CD4-positive, alpha-beta T cell (primary cell): ENCODE measurements at regions not wholly inside any gene's neighbourhood (a gene's known extent, or its start where the extent isn't known, plus 50 kb on each side); places are given as distances from the start of the nearest gene placed in this dataset.
"Not testable (repeated sequence)": the region's sequence is repeated elsewhere in the genome, so short reads cannot be mapped to it uniquely, and the experiment has no call there.

Source experiments
- ATAC-seq: fragments of 200-7000 bp; cut with Tn5 transposase; one replicate; pipeline ENCODE4 v1.10.0; 2022; ENCODE audit warnings: mild to moderate bottlenecking; ENCODE audit not compliant: poor library complexity
- CTCF ChIA-PET: fragments of 350-600 bp; sonication (Branson Sonifier 250); formaldehyde crosslinking; loops from one replicate; lab custom pipeline; 2021; ENCODE audit warnings: antibody characterized with exemption, inconsistent platforms; lab: Charles Lee
- POLR2A ChIA-PET: fragments of 350-600 bp; sonication (Branson Sonifier 250); formaldehyde crosslinking; loops from one replicate; lab custom pipeline; 2021; ENCODE audit warnings: antibody characterized with exemption, inconsistent platforms; lab: Charles Lee
- DNase-seq, 14 experiments: peaks; one replicate each; pipeline ENCODE4 v3.0.0-alpha.2; 2013 to 2020; ENCODE audit warnings: mixed read lengths in 2 of 14
- H3K27ac ChIP-seq, 2 donors: one replicate each; pipeline versions ENCODE4 v1.5.1 to v1.7.0; 2013; ENCODE audit warnings: low read length in 2 of 2, low read depth in 1 of 2, mild to moderate bottlenecking in 1 of 2
- H3K27me3 ChIP-seq, 2 experiments: 1 replicate in 1 of 2; 2 replicates in 1 of 2; pipeline versions ENCODE4 v1.6.1 to v1.7.0; 2013; ENCODE audit warnings: low read length in 2 of 2, control low read depth in 1 of 2, mild to moderate bottlenecking in 1 of 2, moderate library complexity in 1 of 2; ENCODE audit not compliant: insufficient read depth in 2 of 2, control insufficient read depth in 1 of 2
- H3K36me3 ChIP-seq: one replicate; pipeline ENCODE4 v1.6.1; 2013; ENCODE audit warnings: low read length, control low read depth; ENCODE audit not compliant: insufficient read depth
- H3K4me1 ChIP-seq: one replicate; pipeline ENCODE4 v1.6.1; 2013; ENCODE audit warnings: low read length, control low read depth; ENCODE audit not compliant: insufficient read depth
- H3K4me3 ChIP-seq: one replicate; pipeline ENCODE4 v1.5.1; 2013; ENCODE audit warnings: mild to moderate bottlenecking, low read length, moderate library complexity
- H3K9me3 ChIP-seq, 2 experiments: 1 replicate in 1 of 2; 2 replicates in 1 of 2; pipeline versions ENCODE4 v1.6.1 to v1.7.0; 2013; ENCODE audit warnings: low read length in 2 of 2, mild to moderate bottlenecking in 2 of 2, control low read depth in 1 of 2, moderate library complexity in 1 of 2; ENCODE audit not compliant: control insufficient read depth in 1 of 2, insufficient read depth in 1 of 2
- H3K27ac Mint-ChIP-seq: one replicate; pipeline ENCODE4 v1.8.0; 2020; ENCODE audit warnings: mixed read lengths
- H3K27me3 Mint-ChIP-seq: one replicate; pipeline ENCODE4 v1.8.0; 2021; ENCODE audit warnings: mixed read lengths
- H3K36me3 Mint-ChIP-seq: one replicate; pipeline ENCODE4 v1.8.0; 2021; ENCODE audit warnings: low read depth, mixed read lengths
- H3K4me1 Mint-ChIP-seq: one replicate; pipeline ENCODE4 v1.8.0; 2021; ENCODE audit warnings: low read depth, mixed read lengths
- H3K4me3 Mint-ChIP-seq: one replicate; pipeline ENCODE4 v1.8.0; 2020; ENCODE audit warnings: mild to moderate bottlenecking, mixed read lengths
- H3K9me3 Mint-ChIP-seq: one replicate; pipeline ENCODE4 v1.8.0; 2020; ENCODE audit warnings: mixed read lengths
- intact Hi-C, 2 experiments: fragments of 100-400 bp; cut with DNase I in 1 of 2; cut with micrococcal nuclease in 1 of 2; formaldehyde crosslinking; loops; one replicate each; pipeline versions ENCODE4 v1.15.1 to v1.9.0; 2023 to 2025; cut with DNase I, micrococcal nuclease
- TF ChIP-seq, protein P1 (sequence below): fragments of 200-600 bp; IDR thresholded peaks from one replicate; pipeline ENCODE4 v1.8.0; 2022; ENCODE audit warnings: antibody characterized with exemption, mild to moderate bottlenecking

DNA sequence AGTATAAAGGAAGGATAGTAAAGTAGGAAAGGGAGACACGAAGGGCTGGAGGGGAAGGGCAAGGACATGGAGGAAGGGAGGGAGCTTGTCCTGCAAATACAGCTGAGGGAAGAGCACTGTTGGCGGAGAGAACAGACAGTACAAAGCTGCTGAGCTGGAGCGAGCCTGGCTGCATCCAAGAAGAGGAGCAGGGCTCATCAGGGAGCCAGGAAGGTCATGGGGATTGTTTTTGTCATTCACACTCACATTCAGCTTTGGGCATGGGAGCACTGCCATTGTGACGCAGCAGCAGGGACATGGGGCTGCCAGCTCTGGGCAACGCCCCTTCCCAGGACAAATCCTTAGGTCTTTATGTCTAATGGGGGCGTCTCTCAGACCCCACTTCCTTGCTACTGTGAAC is 125.1 kb downstream of the COPS8 start:
- ChIA-PET POLR2A (no interaction called here), CTCF (no interaction called here)
- no peak overlapping the region for H3K27ac Mint-ChIP-seq
- DNase-seq (no peak), ATAC-seq (no peak)
- Histone ChIP-seq H3K27ac (no peak overlapping the region), H3K27me3 (peaks cover 0 to 8% of the 10 kb centered on the region in 2 experiments), H3K4me3 (no peak overlapping the region), H3K36me3 (no peaks in the 10 kb centered on the region), H3K9me3 (peaks cover 0 to 8% of the 10 kb centered on the region in 2 experiments), H3K4me1 (no peaks in the 10 kb centered on the region)
- no peaks in the 10 kb centered on the region for H3K4me1 Mint-ChIP-seq
- H3K27me3 Mint-ChIP-seq: peaks cover 27% of the 10 kb centered on the region
- H3K36me3 Mint-ChIP-seq: no peaks in the 10 kb centered on the region
- TF ChIP-seq, protein P1, sequence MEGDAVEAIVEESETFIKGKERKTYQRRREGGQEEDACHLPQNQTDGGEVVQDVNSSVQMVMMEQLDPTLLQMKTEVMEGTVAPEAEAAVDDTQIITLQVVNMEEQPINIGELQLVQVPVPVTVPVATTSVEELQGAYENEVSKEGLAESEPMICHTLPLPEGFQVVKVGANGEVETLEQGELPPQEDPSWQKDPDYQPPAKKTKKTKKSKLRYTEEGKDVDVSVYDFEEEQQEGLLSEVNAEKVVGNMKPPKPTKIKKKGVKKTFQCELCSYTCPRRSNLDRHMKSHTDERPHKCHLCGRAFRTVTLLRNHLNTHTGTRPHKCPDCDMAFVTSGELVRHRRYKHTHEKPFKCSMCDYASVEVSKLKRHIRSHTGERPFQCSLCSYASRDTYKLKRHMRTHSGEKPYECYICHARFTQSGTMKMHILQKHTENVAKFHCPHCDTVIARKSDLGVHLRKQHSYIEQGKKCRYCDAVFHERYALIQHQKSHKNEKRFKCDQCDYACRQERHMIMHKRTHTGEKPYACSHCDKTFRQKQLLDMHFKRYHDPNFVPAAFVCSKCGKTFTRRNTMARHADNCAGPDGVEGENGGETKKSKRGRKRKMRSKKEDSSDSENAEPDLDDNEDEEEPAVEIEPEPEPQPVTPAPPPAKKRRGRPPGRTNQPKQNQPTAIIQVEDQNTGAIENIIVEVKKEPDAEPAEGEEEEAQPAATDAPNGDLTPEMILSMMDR: no peak
- H3K4me3 Mint-ChIP-seq: no peak overlapping the region
- intact Hi-C loops: no loop called here
- no peaks in the 10 kb centered on the region for H3K9me3 Mint-ChIP-seq

DNA sequence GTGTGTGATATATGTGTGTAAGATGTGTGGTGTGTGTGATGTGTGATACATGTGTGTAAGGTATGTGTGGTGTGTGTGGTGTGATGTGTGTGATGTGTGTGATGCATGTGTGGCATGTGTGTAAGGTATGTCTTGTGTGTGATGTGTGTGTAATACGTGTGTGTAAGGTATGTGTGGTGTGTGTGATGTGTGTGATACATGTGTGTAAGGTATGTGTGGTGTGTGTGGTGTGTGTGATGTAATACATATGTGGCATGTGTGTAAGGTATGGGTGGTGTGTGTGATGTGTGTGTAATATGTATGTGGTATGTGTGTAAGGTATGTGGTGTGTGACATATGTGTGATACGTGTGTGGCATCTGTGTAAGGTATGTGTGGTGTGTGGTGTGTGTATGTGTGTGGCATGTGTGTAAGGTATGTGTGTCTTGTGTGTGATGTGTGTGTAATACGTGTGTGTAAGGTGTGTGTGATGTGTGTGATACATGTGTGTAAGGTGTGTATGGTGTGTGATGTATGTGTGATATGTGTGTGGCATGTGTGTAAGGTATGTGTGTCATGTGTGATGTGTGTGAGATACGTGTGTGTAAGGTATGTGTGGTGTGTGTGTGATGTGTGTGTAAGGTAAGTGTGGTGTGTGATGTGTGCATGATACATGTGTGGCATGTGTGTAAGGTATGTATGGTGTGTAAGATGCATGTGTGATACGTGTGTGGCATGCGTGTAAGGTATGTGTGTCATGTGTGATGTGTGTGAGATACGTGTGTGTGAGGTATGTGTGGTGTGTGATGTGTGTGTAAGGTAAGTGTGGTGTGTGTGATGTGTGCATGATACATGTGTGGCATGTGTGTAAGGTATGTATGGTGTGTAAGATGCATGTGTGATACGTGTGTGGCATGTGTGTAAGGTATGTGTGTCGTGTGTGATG is 126.9 kb downstream of the COPS8 start:
- ATAC-seq, H3K4me3 Mint-ChIP-seq, H3K9me3 Mint-ChIP-seq, H3K9me3 ChIP-seq, H3K27ac ChIP-seq, H3K4me1 ChIP-seq, H3K4me3 ChIP-seq, H3K36me3 Mint-ChIP-seq, H3K27ac Mint-ChIP-seq, H3K36me3 ChIP-seq, H3K27me3 ChIP-seq, DNase-seq, H3K4me1 Mint-ChIP-seq, CTCF ChIA-PET, intact Hi-C loops, POLR2A ChIA-PET: not testable (repeated sequence)
- H3K27me3 Mint-ChIP-seq: peaks cover 14% of the 10 kb centered on the region

DNA sequence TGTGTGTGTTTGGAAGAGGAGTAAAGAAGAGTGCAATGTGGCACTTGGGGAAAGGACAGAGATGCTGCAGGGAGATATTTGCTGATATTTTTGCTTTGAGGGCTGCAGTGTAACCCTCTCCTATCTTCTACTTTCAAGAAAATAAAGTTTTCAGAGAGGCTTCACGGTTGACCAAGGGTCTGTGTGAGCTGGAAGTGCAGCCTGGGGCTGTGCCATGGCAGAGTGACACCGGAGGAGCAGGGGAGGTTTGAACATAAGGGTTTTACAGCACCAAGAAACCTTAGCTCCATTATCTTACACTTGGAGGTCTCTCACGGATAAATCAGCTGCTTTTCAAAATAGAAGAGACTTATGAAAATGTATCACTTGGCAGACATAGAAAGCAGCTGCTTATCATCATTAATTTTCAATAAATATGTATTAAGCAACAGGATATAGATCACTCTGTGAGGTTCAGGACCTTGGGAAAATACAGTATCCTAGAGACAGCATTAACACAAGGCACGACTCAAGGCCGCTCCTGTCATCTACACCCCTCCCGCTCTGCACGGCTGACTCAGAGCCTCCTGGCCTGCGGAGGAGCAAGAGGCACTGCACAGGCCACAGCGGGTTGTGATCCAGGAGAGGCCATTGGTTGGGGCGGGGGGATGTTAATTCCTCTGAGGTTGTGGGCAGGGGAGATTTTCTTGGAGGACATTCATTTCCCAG is 127.8 kb downstream of the COPS8 start:
- peaks cover 0 to 5% of the 10 kb centered on the region in 2 experiments for H3K27me3 ChIP-seq
- Mint-ChIP-seq H3K27me3 (peaks cover 6% of the 10 kb centered on the region), H3K4me3 (no peak overlapping the region), H3K9me3 (no peaks in the 10 kb centered on the region), H3K27ac (no peak overlapping the region), H3K36me3 (no peaks in the 10 kb centered on the region), H3K4me1 (no peaks in the 10 kb centered on the region)
- TF ChIP-seq, protein P1: no peak
- CTCF ChIA-PET: no interaction called here
- ATAC-seq (no peak), DNase-seq (no peak)
- intact Hi-C loops: no loop called here
- H3K36me3 ChIP-seq: no peaks in the 10 kb centered on the region
- H3K9me3 ChIP-seq: peaks cover 0 to 8% of the 10 kb centered on the region in 2 experiments
- H3K27ac ChIP-seq: no peak overlapping the region
- POLR2A ChIA-PET: no interaction called here
- no peak overlapping the region for H3K4me3 ChIP-seq
- H3K4me1 ChIP-seq: no peaks in the 10 kb centered on the region
